ENCODE measurements at regions not wholly inside any gene's neighbourhood (a gene's known extent, or its start where the extent isn't known, plus 50 kb on each side); places are given as distances from the start of the nearest gene placed in this dataset.

GRCh38 chr1:60977661-60978060, 104.7 kb upstream of the NFIA start:
- POLR2A ChIA-PET, result no interaction called here

More at GRCh38 chr1:60977661-60978060, 104.7 kb upstream of the NFIA start:
- ATAC-seq, result no peak
- ChIA-PET RAD21 (ENCODE audit: low non-redundant PET in 1 of 2, low total read pairs in 2 of 2, uncharacterized antibody in 2 of 2, unreplicated experiment in 2 of 2) (no interaction called here), CTCF (interaction anchor here (1.3 to 3.2 kb wide), 4 partner anchors 65 to 664 kb away, joined by 3 to 36 read pairs (median 10); no protein-coding TSS in a partner anchor)
- no peaks in the 10 kb centered on the region for H3K36me3 ChIP-seq (ENCODE audit: control insufficient read depth in 1 of 2, insufficient read depth in 2 of 2, low read length in 2 of 2)
- peaks cover 0 to 6% of the 10 kb centered on the region in 2 experiments; a peak in 2 of 4 replicates for H3K4me1 ChIP-seq (ENCODE audit: control insufficient read depth in 1 of 2, insufficient read depth in 2 of 2, low read length in 2 of 2)
- TF ChIP-seq MAX (IDR thresholded peaks at IDR 0.05) (no peak), YY1 (IDR thresholded peaks at IDR 0.05; ENCODE audit: extremely low read depth, insufficient replicate concordance, low read depth, low read length) (no peak), EGR1 (IDR thresholded peaks at IDR 0.05; ENCODE audit: low read depth) (no peak), CTCF (IDR thresholded peaks at IDR 0.05 in 2 of 3, conservative IDR thresholded peaks at IDR 0.05 in 1 of 3; ENCODE audit: borderline replicate concordance in 1 of 3, insufficient read depth in 1 of 3, low read depth in 2 of 3, low read length in 2 of 3) (no peak), SP1 (IDR thresholded peaks at IDR 0.05; ENCODE audit: low read depth) (no peak), ZNF274 (IDR thresholded peaks at IDR 0.05; ENCODE audit: low read depth, low read length) (no peak), SRF (IDR thresholded peaks at IDR 0.05; ENCODE audit: low read depth) (no peak), SIN3A (IDR thresholded peaks at IDR 0.05; ENCODE audit: low read depth) (no peak), CBX3 (IDR thresholded peaks at IDR 0.05; ENCODE audit: low read depth) (no peak), ZBTB33 (IDR thresholded peaks at IDR 0.05; ENCODE audit: extremely low read depth, insufficient replicate concordance, low read length) (no peak), EZH2phosphoT487 (IDR thresholded peaks at IDR 0.05; ENCODE audit: borderline replicate concordance) (no peak), POLR2AphosphoS5 (IDR thresholded peaks at IDR 0.05; ENCODE audit: low read depth, low read length) (no peak), REST (IDR thresholded peaks at IDR 0.05; ENCODE audit: low read depth) (no peak), FOSL1 (IDR thresholded peaks at IDR 0.05; ENCODE audit: low read depth) (no peak), TCF7L2 (IDR thresholded peaks at IDR 0.05; ENCODE audit: borderline replicate concordance, extremely low read depth, insufficient read depth, insufficient read length) (no peak), RAD21 (IDR thresholded peaks at IDR 0.05; ENCODE audit: low read depth) (no peak), ZFX (IDR thresholded peaks at IDR 0.05) (no peak), EZH2 (IDR thresholded peaks at IDR 0.05) (no peak)
- H3K79me2 ChIP-seq (ENCODE audit: insufficient read depth, low read length), result no peaks in the 10 kb centered on the region
- no peaks in the 10 kb centered on the region for H3K27me3 ChIP-seq (ENCODE audit: insufficient read depth, low read length)
- H4K20me1 ChIP-seq (ENCODE audit: insufficient read depth), result no peaks in the 10 kb centered on the region
- H3K27ac ChIP-seq (ENCODE audit: low read depth, low read length), result no peak overlapping the region
- H3K4me2 ChIP-seq (ENCODE audit: low read length), result no peak overlapping the region
- no peak for DNase-seq (ENCODE audit: low read depth, low spot score)
- no TSS peak for BruUV-seq (replicated peaks)
- no peaks in the 10 kb centered on the region for H3K9me3 ChIP-seq (ENCODE audit: control insufficient read depth in 1 of 2, insufficient read depth in 1 of 2, low read depth in 1 of 2, low read length in 2 of 2)
- H3K9ac ChIP-seq (ENCODE audit: low read length), result no peak overlapping the region
- H3K9me2 ChIP-seq (ENCODE audit: insufficient read depth), result no peaks in the 10 kb centered on the region
- intact Hi-C loops (cut with micrococcal nuclease), result loop anchor here (2.0 to 10.0 kb wide), 4 partner anchors 65 to 667 kb away; no protein-coding TSS in a partner anchor
- H2AFZ ChIP-seq (ENCODE audit: low read depth, low read length, poor library complexity, severe bottlenecking), result no peak overlapping the region
- H3K4me3 ChIP-seq (replicated peaks in 1 of 2; ENCODE audit: low read depth in 1 of 2, low read length in 2 of 2), result no peak overlapping the region

Data from HCT116 (cell line).